K562 (cell line): ENCODE measurements at regions not wholly inside any gene's neighbourhood (a gene's known extent, or its start where the extent isn't known, plus 50 kb on each side); places are given as distances from the start of the nearest gene placed in this dataset.

Experiments
- ATAC-seq: fragments of 200-7000 bp; cut with Tn5 transposase; 3 replicates; pipeline ENCODE4 v1.9.1; 2020; ENCODE audit warnings: moderate library complexity
- BruUV-seq: library from RNA; stranded (reverse); fragments of 400-500 nt; replicated peaks from 2 replicates; lab custom pipeline; 2021; lab: Mats Ljungman, UMichigan
- CTCF ChIA-PET: fragments of 300-600 bp; formaldehyde crosslinking; extraction: SDS; loops from one replicate; lab custom pipeline; 2021; ENCODE audit warnings: low intra/inter-chr PET ratio; lab: Yijun Ruan, JAX
- POLR2A ChIA-PET: fragments of 300-600, 350-650 bp; sonication (Branson Sonifier 250); formaldehyde crosslinking; extraction: SDS; loops from one replicate; lab custom pipeline; 2021; ENCODE audit warnings: antibody characterized with exemption, inconsistent platforms; lab: Yijun Ruan, JAX
- DNase-seq, 4 experiments: peaks; one replicate each; pipeline versions ENCODE4 v3.0.0 to v3.0.0-alpha.2; 2011 to 2018; ENCODE audit warnings: low spot score in 3 of 4, mixed read lengths in 3 of 4; ENCODE audit errors: extremely low read depth in 1 of 4
- FAIRE-seq: peaks from 2 replicates; lab custom pipeline; 2011; peaks lifted over from hg19 to GRCh38; lab: Jason Lieb, UNC
- H2AFZ ChIP-seq: 2 replicates; pipeline ENCODE4 v1.6.0; 2011; ENCODE audit warnings: low read depth, low read length, control low read depth, inconsistent platforms
- H3K27ac ChIP-seq: fragments of 200-600 bp; 3 replicates; pipeline ENCODE4 v1.8.0; 2011; ENCODE audit warnings: low read depth, mild to moderate bottlenecking, control low read depth, inconsistent platforms, low read length, moderate library complexity, mixed read lengths; ENCODE audit errors: extremely low read depth
- H3K27me3 ChIP-seq, 2 experiments: fragments of 300-600 bp in 1 of 2; 2 replicates in 1 of 2; 3 replicates in 1 of 2; pipeline versions ENCODE4 v1.6.0 to v1.8.0; 2011; ENCODE audit warnings: inconsistent platforms in 2 of 2, low read length in 2 of 2, mild to moderate bottlenecking in 1 of 2, mixed read lengths in 1 of 2, moderate library complexity in 1 of 2; ENCODE audit not compliant: control insufficient read depth in 2 of 2, insufficient read depth in 2 of 2
- H3K36me3 ChIP-seq: fragments of 300-600 bp; 3 replicates; pipeline ENCODE4 v1.8.0; 2011; ENCODE audit warnings: mild to moderate bottlenecking, low read length, inconsistent platforms; ENCODE audit not compliant: control insufficient read depth, insufficient read depth
- H3K4me1 ChIP-seq, 2 experiments: fragments of 200-600 bp in 1 of 2; replicated peaks in 1 of 2; 2 replicates in 1 of 2; 3 replicates in 1 of 2; pipeline versions ENCODE4 v1.5.1 to v1.8.0; 2011; ENCODE audit warnings: inconsistent platforms in 2 of 2, low read length in 2 of 2, mild to moderate bottlenecking in 1 of 2, mixed read lengths in 1 of 2, moderate library complexity in 1 of 2; ENCODE audit not compliant: control insufficient read depth in 2 of 2, insufficient read depth in 2 of 2
- H3K4me2 ChIP-seq: 2 replicates; pipeline ENCODE4 v1.6.1; 2011; ENCODE audit warnings: low read length, control low read depth, inconsistent platforms, mixed read lengths; ENCODE audit not compliant: insufficient read depth
- H3K4me3 ChIP-seq: fragments of 200-600 bp; sonication (generic), shearing (Covaris generic); 2 replicates; pipeline ENCODE4 v1.5.1; 2016; ENCODE audit warnings: control low read depth, inconsistent platforms
- H3K79me2 ChIP-seq: fragments of 200-600 bp; 3 replicates; pipeline ENCODE4 v1.8.0; 2011; ENCODE audit warnings: low read length, inconsistent platforms; ENCODE audit not compliant: control insufficient read depth, insufficient read depth
- H3K9ac ChIP-seq, 2 experiments: 2 replicates each; pipeline versions ENCODE4 v1.6.0 to v1.6.1; 2011; ENCODE audit warnings: low read depth in 2 of 2, low read length in 2 of 2, control low read depth in 1 of 2, inconsistent platforms in 1 of 2, mild to moderate bottlenecking in 1 of 2, mixed read lengths in 1 of 2; ENCODE audit not compliant: insufficient read depth in 1 of 2
- H3K9me1 ChIP-seq: one replicate; pipeline ENCODE4 v1.6.0; 2011; ENCODE audit warnings: inconsistent platforms, mild to moderate bottlenecking, low read length, moderate library complexity; ENCODE audit not compliant: control insufficient read depth, insufficient read depth
- H3K9me3 ChIP-seq: replicated peaks from 2 replicates; pipeline ENCODE4 v1.5.1; 2011; ENCODE audit warnings: low read depth, low read length, inconsistent platforms; ENCODE audit not compliant: control insufficient read depth, insufficient read depth
- H4K20me1 ChIP-seq: replicated peaks from 2 replicates; pipeline ENCODE4 v1.6.1; 2011; ENCODE audit warnings: low read length, inconsistent platforms, mixed read lengths; ENCODE audit not compliant: control insufficient read depth, insufficient read depth
- BCL6 ChIP-seq: fragments of 250-450 bp; sonication (Bioruptor Pico); IDR thresholded peaks from 2 replicates; pipeline ENCODE4 v1.4.0; 2020
- CHCHD3 ChIP-seq: fragments of 250-450 bp; sonication (Bioruptor Pico); IDR thresholded peaks from 2 replicates; pipeline ENCODE4 v2.1.2; 2022; ENCODE audit warnings: mild to moderate bottlenecking
- ETV6 ChIP-seq, 3 experiments: fragments of 150-350 bp in 1 of 3; sonication (generic) in 1 of 3; formaldehyde crosslinking in 1 of 3; IDR thresholded peaks; 2 replicates each; pipeline versions ENCODE4 v1.6.1 to v1.8.0; 2014 to 2022; ENCODE audit warnings: borderline replicate concordance in 2 of 3, low read depth in 2 of 3, antibody characterized with exemption in 1 of 3, low read length in 1 of 3, mild to moderate bottlenecking in 1 of 3, missing genetic modification reagents in 1 of 3
- HES1 ChIP-seq: fragments of 450-650 bp; IDR thresholded peaks from 2 replicates; pipeline ENCODE4 v1.6.1; 2016; ENCODE audit warnings: low read depth, mild to moderate bottlenecking, moderate library complexity
- PBX2 ChIP-seq, 2 experiments: IDR thresholded peaks in 1 of 2; conservative IDR thresholded peaks in 1 of 2; 2 replicates each; pipeline ENCODE4 v1.6.1; 2016; ENCODE audit warnings: low read depth in 2 of 2, mild to moderate bottlenecking in 1 of 2, missing compliant biosample characterization in 1 of 2, missing genetic modification characterization in 1 of 2, moderate library complexity in 1 of 2
- PREB ChIP-seq: sonication (generic); formaldehyde crosslinking; IDR thresholded peaks from 2 replicates; pipeline ENCODE4 v1.8.1; 2023; ENCODE audit warnings: mild to moderate bottlenecking, missing genetic modification reagents
- PTTG1 ChIP-seq: fragments of 450-650 bp; IDR thresholded peaks from 2 replicates; pipeline ENCODE4 v1.6.1; 2016; ENCODE audit warnings: low read depth, mild to moderate bottlenecking, missing genetic modification characterization, missing compliant biosample characterization
- SREBF1 ChIP-seq: fragments of 150-350 bp; IDR thresholded peaks from 2 replicates; pipeline ENCODE4 v1.6.1; 2014; ENCODE audit warnings: antibody characterized with exemption, low read depth, low read length, borderline replicate concordance
- TCFL5 ChIP-seq: fragments of 250-450 bp; sonication (Bioruptor Pico); conservative IDR thresholded peaks from 2 replicates; pipeline ENCODE4 v1.6.1; 2021; ENCODE audit warnings: mild to moderate bottlenecking, moderate library complexity, matching md5 sums
- TRIM25 ChIP-seq: fragments of 450-650 bp; IDR thresholded peaks from 2 replicates; pipeline ENCODE4 v1.7.0; 2016; ENCODE audit warnings: borderline replicate concordance
- ZNF143 ChIP-seq: sonication (generic); formaldehyde crosslinking; IDR thresholded peaks from 2 replicates; pipeline ENCODE4 v1.9.0; 2022; ENCODE audit warnings: mild to moderate bottlenecking, missing genetic modification reagents
- ZNF398 ChIP-seq: fragments of 250-450 bp; sonication (Bioruptor Pico); IDR thresholded peaks from 2 replicates; pipeline ENCODE4 v1.8.0; 2021; ENCODE audit warnings: moderate library complexity, mild to moderate bottlenecking, inconsistent platforms
- in situ Hi-C: fragments of 300-500 bp; cut with MboI; formaldehyde crosslinking; loops from 4 replicates; pipeline ENCODE4 v1.15.0; 2018; ENCODE audit warnings: inconsistent platforms, mixed read lengths
- intact Hi-C: fragments of 100-400 bp; cut with micrococcal nuclease; formaldehyde crosslinking; loops from 2 replicates; pipeline ENCODE4 v1.14.2; 2022

- Histone ChIP-seq H3K9me1 (no peaks in the 10 kb centered on the region), H3K27ac (no peak overlapping the region), H2AFZ (no peak overlapping the region), H3K9me3 (no peaks in the 10 kb centered on the region), H3K36me3 (no peaks in the 10 kb centered on the region), H3K9ac (no peak overlapping the region), H3K4me2 (no peak overlapping the region), H3K4me3 (no peak overlapping the region), H3K27me3 (no peaks in the 10 kb centered on the region), H4K20me1 (no peaks in the 10 kb centered on the region), H3K79me2 (no peaks in the 10 kb centered on the region), H3K4me1 (no peaks in the 10 kb centered on the region)
- FAIRE-seq: no peak
- no TSS peak for BruUV-seq
- in situ Hi-C loops (no loop called here), intact Hi-C loops (no loop called here)
- CTCF ChIA-PET: no interaction called here
- DNase-seq: no peak
- no peak for ATAC-seq
- POLR2A ChIA-PET: no interaction called here
- no peak for TF ChIP-seq ETV6 (IDR thresholded peaks at IDR 0.05; ENCODE audit: borderline replicate concordance in 1 of 2, low read depth in 2 of 2, low read length in 1 of 2)
- no peak for TF ChIP-seq ETV6 (CRISPR knock-in tag; IDR thresholded peaks at IDR 0.05; ENCODE audit: borderline replicate concordance)
- TF ChIP-seq TCFL5 (CRISPR knock-in tag): no peak
- no peak for TF ChIP-seq ZNF143 (CRISPR knock-in tag)
- TF ChIP-seq TRIM25: no peak
- no peak for TF ChIP-seq PREB (CRISPR knock-in tag)
- no peak for TF ChIP-seq SREBF1
- TF ChIP-seq BCL6 (CRISPR knock-in tag): no peak
- no peak for TF ChIP-seq CHCHD3 (CRISPR knock-in tag)
- no peak for TF ChIP-seq PTTG1
- no peak for TF ChIP-seq PBX2 (CRISPR knock-in tag; IDR thresholded peaks at IDR 0.05; ENCODE audit: low read depth)
- no peak for TF ChIP-seq PBX2 (tag; conservative IDR thresholded peaks at IDR 0.05; ENCODE audit: low read depth)
- TF ChIP-seq ZNF398 (CRISPR knock-in tag): no peak
- TF ChIP-seq HES1: no peak
These were observed 1098.8 kb downstream of the DTWD2 start for GRCh38 chr5:117889596-117889995.
